Fibroblast of skin of left biceps (primary cell): ENCODE measurements at regions not wholly inside any gene's neighbourhood (a gene's known extent, or its start where the extent isn't known, plus 50 kb on each side); places are given as distances from the start of the nearest gene placed in this dataset.
A peak's percentile ranks its signal among the peaks of the same experiment; 100 is the strongest.
"Not testable (repeated sequence)": the region's sequence is repeated elsewhere in the genome, so short reads cannot be mapped to it uniquely, and the experiment has no call there.

Experiments used
- DNase-seq, 2 experiments: peaks; one replicate each; pipeline ENCODE4 v3.0.0-alpha.2; 2013; ENCODE audit warnings: low read depth in 2 of 2

- DNase-seq, result no peak
Measured at GRCh38 chr3:137820366-137820765, 56.3 kb downstream of the SOX14 start.

- no peak for DNase-seq
Measured at GRCh38 chr3:137835096-137835495, 71.0 kb downstream of the SOX14 start.

- no peak for DNase-seq
Measured at GRCh38 chr3:137845194-137845593, 81.1 kb downstream of the SOX14 start.

GRCh38 chr3:137845666-137846065 is 81.6 kb downstream of the SOX14 start:
- DNase-seq, result no peak

GRCh38 chr3:137852391-137852830 is 88.3 kb downstream of the SOX14 start:
- no peak for DNase-seq

GRCh38 chr3:137854533-137855261 is 90.6 kb downstream of the SOX14 start:
- DNase-seq, result no peak

- no peak for DNase-seq
Measured at GRCh38 chr3:137866001-137866400, 101.9 kb downstream of the SOX14 start.

- DNase-seq, result no peak
Measured at GRCh38 chr3:137866933-137867332, 102.8 kb downstream of the SOX14 start.

GRCh38 chr3:137867611-137868010 is 103.5 kb downstream of the SOX14 start:
- no peak for DNase-seq

GRCh38 chr3:137869022-137869421 is 104.9 kb downstream of the SOX14 start:
- DNase-seq, result no peak

GRCh38 chr3:137872589-137872988 is 108.5 kb downstream of the SOX14 start:
- DNase-seq, result not testable (repeated sequence)

- DNase-seq, result not testable (repeated sequence)
Measured at GRCh38 chr3:137896842-137897241, 113.1 kb upstream of the CLDN18 start.

- DNase-seq, result no peak
Measured at GRCh38 chr3:137906985-137907649, 102.8 kb upstream of the CLDN18 start.

- no peak for DNase-seq
Measured at GRCh38 chr3:137924628-137925027, 85.3 kb upstream of the CLDN18 start.

GRCh38 chr3:137925080-137925479 is 84.9 kb upstream of the CLDN18 start:
- no peak for DNase-seq

GRCh38 chr3:137926991-137927390 is 83.0 kb upstream of the CLDN18 start:
- DNase-seq, result no peak

- no peak for DNase-seq
Measured at GRCh38 chr3:137930976-137931375, 79.0 kb upstream of the CLDN18 start.

- no peak for DNase-seq
Measured at GRCh38 chr3:137938876-137939275, 71.1 kb upstream of the CLDN18 start.

- DNase-seq, result no peak
Measured at GRCh38 chr3:137944593-137944992, 65.4 kb upstream of the CLDN18 start.

GRCh38 chr3:137946356-137946973 is 63.5 kb upstream of the CLDN18 start:
- DNase-seq, result peak; percentile 8 to 9

- DNase-seq, result no peak
Measured at GRCh38 chr3:137947117-137947516, 62.8 kb upstream of the CLDN18 start.

- DNase-seq, result no peak
Measured at GRCh38 chr3:137948400-137949072, 61.4 kb upstream of the CLDN18 start.
